Thyroid gland (tissue), 4 donors: ENCODE measurements at regions not wholly inside any gene's neighbourhood (a gene's known extent, or its start where the extent isn't known, plus 50 kb on each side); places are given as distances from the start of the nearest gene placed in this dataset.
"Not testable (repeated sequence)": the region's sequence is repeated elsewhere in the genome, so short reads cannot be mapped to it uniquely, and the experiment has no call there.

Experiments
- CTCF ChIP-seq, 6 experiments: fragments of 200-600 bp in 3 of 6; fragments of 450-650 bp in 3 of 6; sonication (generic) in 3 of 6; IDR thresholded peaks; one replicate each; pipeline ENCODE4 v1.5.1; 2016 to 2019; ENCODE audit warnings: antibody characterized with exemption in 6 of 6, mild to moderate bottlenecking in 2 of 6, inconsistent platforms in 1 of 6, moderate library complexity in 1 of 6
- POLR2A ChIP-seq, 2 donors: fragments of 450-650 bp; IDR thresholded peaks; one replicate each; pipeline ENCODE4 v1.6.1; 2017; ENCODE audit warnings: antibody characterized with exemption in 2 of 2, mild to moderate bottlenecking in 2 of 2, moderate library complexity in 1 of 2

GRCh38 chr17:16874216-16874615, 97.7 kb downstream of the TNFRSF13B start:
- not testable (repeated sequence) for TF ChIP-seq POLR2A, CTCF (IDR thresholded peaks at IDR 0.05)
